Neural cell (in vitro differentiated cells): ENCODE measurements at regions not wholly inside any gene's neighbourhood (a gene's known extent, or its start where the extent isn't known, plus 50 kb on each side); places are given as distances from the start of the nearest gene placed in this dataset.

ENCODE experiments used
- H2AFZ ChIP-seq: fragments of 200-600, 300-800 bp; sonication (generic), shearing (Covaris generic); 2 replicates; pipeline ENCODE4 v1.6.0; 2014; ENCODE audit warnings: low read depth, mild to moderate bottlenecking, antibody characterized with exemption, low read length, moderate library complexity
- H3F3A ChIP-seq: fragments of 200-600 bp; shearing (Covaris generic); 2 replicates; pipeline ENCODE4 v1.6.1; 2016; ENCODE audit warnings: mild to moderate bottlenecking, moderate library complexity, mixed read lengths, antibody characterized with exemption, low read length; ENCODE audit not compliant: insufficient read depth, poor library complexity, severe bottlenecking
- H3K27ac ChIP-seq: fragments of 200-600, 300-800 bp; sonication (generic), shearing (Covaris generic); 2 replicates; pipeline ENCODE4 v1.5.1; 2014; ENCODE audit warnings: mild to moderate bottlenecking, low read length, moderate library complexity
- H3K27me3 ChIP-seq: fragments of 300-800, 200-600 bp; sonication (generic), shearing (Covaris generic); 2 replicates; pipeline ENCODE4 v1.6.0; 2014; ENCODE audit warnings: mild to moderate bottlenecking, low read depth, low read length, moderate library complexity; ENCODE audit not compliant: insufficient read depth
- H3K36me3 ChIP-seq: fragments of 300-800, 200-600 bp; sonication (generic), shearing (Covaris generic); 2 replicates; pipeline ENCODE4 v1.5.1; 2014; ENCODE audit warnings: mild to moderate bottlenecking, antibody characterized with exemption, low read length, moderate library complexity; ENCODE audit not compliant: insufficient read depth
- H3K4me2 ChIP-seq: fragments of 300-800, 200-600 bp; sonication (generic), shearing (Covaris generic); 2 replicates; pipeline ENCODE4 v1.6.0; 2014; ENCODE audit warnings: mild to moderate bottlenecking, low read length
- H3K4me3 ChIP-seq: fragments of 300-800, 200-600 bp; sonication (generic), shearing (Covaris generic); 2 replicates; pipeline ENCODE4 v1.5.1; 2014; ENCODE audit warnings: mild to moderate bottlenecking, low read length, moderate library complexity
- H3K79me2 ChIP-seq: fragments of 200-600 bp; shearing (Covaris generic); replicated peaks from 2 replicates; pipeline ENCODE4 v1.6.0; 2014; ENCODE audit warnings: mild to moderate bottlenecking, low read length, moderate library complexity; ENCODE audit not compliant: insufficient read depth
- H3K9ac ChIP-seq: fragments of 300-800, 200-600 bp; sonication (generic), shearing (Covaris generic); 2 replicates; pipeline ENCODE4 v1.6.1; 2016; ENCODE audit warnings: mild to moderate bottlenecking, low read length, mixed read lengths
- H3K9me2 ChIP-seq: fragments of 200-600 bp; shearing (Covaris generic); 2 replicates; pipeline ENCODE4 v1.6.1; 2016; ENCODE audit warnings: mild to moderate bottlenecking, low read length, mixed read lengths; ENCODE audit not compliant: insufficient read depth
- H3K9me3 ChIP-seq: fragments of 200-600, 300-800 bp; sonication (generic), shearing (Covaris generic); 2 replicates; pipeline ENCODE4 v1.6.1; 2016; ENCODE audit warnings: mild to moderate bottlenecking, mixed run types, low read length, moderate library complexity, mixed read lengths
- H4K20me1 ChIP-seq: fragments of 200-600 bp; shearing (Covaris generic); 2 replicates; pipeline ENCODE4 v1.6.1; 2016; ENCODE audit warnings: mild to moderate bottlenecking, mixed run types; ENCODE audit not compliant: insufficient read depth
- CTCF ChIP-seq: fragments of 450-650 bp; IDR thresholded peaks from 2 replicates; pipeline ENCODE4 v1.5.1; 2014; ENCODE audit warnings: antibody characterized with exemption, mild to moderate bottlenecking, moderate library complexity; ENCODE audit not compliant: poor library complexity, severe bottlenecking
- EP300 ChIP-seq: fragments of 450-650 bp; conservative IDR thresholded peaks from 2 replicates; pipeline ENCODE4 v1.6.1; 2014; ENCODE audit warnings: antibody characterized with exemption, mild to moderate bottlenecking, moderate library complexity; ENCODE audit not compliant: poor library complexity, severe bottlenecking
- EZH2 ChIP-seq: fragments of 200-600, 300-800 bp; shearing (Covaris generic), sonication (generic); IDR thresholded peaks from 2 replicates; pipeline ENCODE4 v1.6.1; 2014; ENCODE audit warnings: antibody characterized with exemption, low read length, borderline replicate concordance, mild to moderate bottlenecking; ENCODE audit not compliant: insufficient read depth, poor library complexity, severe bottlenecking
- MXI1 ChIP-seq: fragments of 450-650 bp; conservative IDR thresholded peaks from 2 replicates; pipeline ENCODE4 v1.6.1; 2014; ENCODE audit warnings: antibody characterized with exemption, mild to moderate bottlenecking; ENCODE audit not compliant: poor library complexity, severe bottlenecking
- POLR2AphosphoS5 ChIP-seq: IDR thresholded peaks from 2 replicates; pipeline ENCODE4 v1.6.1; 2012
- RAD21 ChIP-seq: fragments of 450-650 bp; conservative IDR thresholded peaks from 2 replicates; pipeline ENCODE4 v1.6.1; 2014; ENCODE audit warnings: antibody characterized with exemption, mild to moderate bottlenecking, moderate library complexity
- REST ChIP-seq: IDR thresholded peaks from 2 replicates; pipeline ENCODE4 v1.6.1; 2012; ENCODE audit warnings: borderline replicate concordance
- SMC3 ChIP-seq: fragments of 450-650 bp; conservative IDR thresholded peaks from 2 replicates; pipeline ENCODE4 v1.6.1; 2014; ENCODE audit warnings: antibody characterized with exemption, mild to moderate bottlenecking, moderate library complexity; ENCODE audit not compliant: poor library complexity
- TAF1 ChIP-seq: IDR thresholded peaks from 2 replicates; pipeline ENCODE4 v1.6.1; 2012; ENCODE audit warnings: low read depth

- Histone ChIP-seq H3K9me2 (no peaks in the 10 kb centered on the region), H2AFZ (no peak overlapping the region), H3K4me2 (no peak overlapping the region), H3F3A (no peaks in the 10 kb centered on the region), H3K9me3 (no peaks in the 10 kb centered on the region), H3K9ac (peak overlapping the region; percentile 54), H3K4me3 (peak overlapping the region; percentile 40), H3K36me3 (no peaks in the 10 kb centered on the region), H3K79me2 (no peaks in the 10 kb centered on the region), H3K27me3 (no peaks in the 10 kb centered on the region), H4K20me1 (no peaks in the 10 kb centered on the region), H3K27ac (peak overlapping the region; percentile 85)
- TF ChIP-seq EP300 (no peak), CTCF (peak; percentile 7)
Measured at GRCh38 chr11:134901542-134901941, 489.5 kb upstream of the B3GAT1 start.

- Histone ChIP-seq H3K9me2 (no peaks in the 10 kb centered on the region), H3K27ac (no peak overlapping the region), H3K4me2 (no peak overlapping the region), H3K27me3 (no peaks in the 10 kb centered on the region), H3K9me3 (no peaks in the 10 kb centered on the region), H3K79me2 (no peaks in the 10 kb centered on the region), H3F3A (no peaks in the 10 kb centered on the region), H3K36me3 (no peaks in the 10 kb centered on the region), H2AFZ (no peak overlapping the region), H3K4me3 (no peak overlapping the region), H4K20me1 (no peaks in the 10 kb centered on the region), H3K9ac (no peak overlapping the region)
- TF ChIP-seq EZH2: no peak
- no peak for TF ChIP-seq POLR2AphosphoS5
- no peak for TF ChIP-seq MXI1
- TF ChIP-seq SMC3: no peak
- TF ChIP-seq REST: no peak
- no peak for TF ChIP-seq RAD21
- TF ChIP-seq EP300: no peak
- no peak for TF ChIP-seq CTCF
- TF ChIP-seq TAF1: no peak
Measured at GRCh38 chr11:134893810-134894685, 482.0 kb upstream of the B3GAT1 start.
